HG03159 (cell line): ENCODE measurements at regions not wholly inside any gene's neighbourhood (a gene's known extent, or its start where the extent isn't known, plus 50 kb on each side); places are given as distances from the start of the nearest gene placed in this dataset.
A peak's percentile ranks its signal among the peaks of the same experiment; 100 is the strongest.

Experiments used
- ATAC-seq: cut with Tn5 transposase; IDR thresholded peaks from one replicate; pipeline ENCODE4 v1.9.1; 2021; ENCODE audit warnings: mild to moderate bottlenecking, moderate library complexity; ENCODE audit not compliant: unreplicated experiment

GRCh38 chr3:154022606-154023005, 98.6 kb upstream of the ARHGEF26 start:
- no peak for ATAC-seq

- ATAC-seq, result no peak
Measured at GRCh38 chr3:154023148-154023547, 98.0 kb upstream of the ARHGEF26 start.

GRCh38 chr3:154025007-154025406, 96.2 kb upstream of the ARHGEF26 start:
- no peak for ATAC-seq

DNA sequence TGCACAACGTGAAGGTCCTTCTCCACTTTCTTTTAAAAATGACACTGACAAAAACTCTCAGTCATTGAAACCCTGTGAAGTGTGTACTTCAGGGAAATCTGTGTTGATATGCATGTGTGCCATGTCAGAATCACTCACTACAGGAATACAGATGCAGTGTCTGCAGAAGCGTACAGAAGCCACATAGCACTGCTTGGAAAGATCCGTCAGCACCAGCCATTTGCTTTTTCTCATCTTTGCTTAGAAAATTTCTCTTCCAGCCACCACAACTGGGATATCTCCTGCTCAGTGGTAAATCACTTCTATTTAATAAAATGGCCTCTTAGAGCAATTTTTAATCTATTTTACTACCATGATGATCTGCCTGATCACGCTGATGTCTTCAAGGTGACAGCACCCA, 91.3 kb upstream of the ARHGEF26 start:
- ATAC-seq, result no peak

GRCh38 chr3:154034797-154035330, 86.3 kb upstream of the ARHGEF26 start:
- no peak for ATAC-seq

DNA sequence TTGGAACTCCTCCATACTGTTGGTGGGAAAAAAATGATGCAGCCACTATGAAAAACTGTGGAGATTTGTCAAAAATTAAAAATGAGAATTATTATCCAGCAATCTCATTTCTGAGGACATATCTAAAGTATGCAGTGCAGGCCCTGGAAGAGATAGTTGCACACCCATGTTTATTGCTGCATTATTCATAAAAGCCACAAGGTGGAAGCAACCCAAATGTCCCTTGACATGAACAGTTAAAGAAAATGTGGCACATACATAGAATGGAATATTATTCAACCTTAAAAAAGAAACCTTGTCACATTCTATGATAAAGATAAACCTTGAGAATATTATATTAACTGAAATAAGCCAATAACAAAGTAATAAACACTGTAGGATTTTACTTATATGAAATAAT, 80.9 kb upstream of the ARHGEF26 start:
- peak; percentile 89 for ATAC-seq

GRCh38 chr3:154044671-154045070, 76.5 kb upstream of the ARHGEF26 start:
- ATAC-seq, result no peak

- ATAC-seq, result no peak
Measured at GRCh38 chr3:154050216-154050615, 71.0 kb upstream of the ARHGEF26 start.

DNA sequence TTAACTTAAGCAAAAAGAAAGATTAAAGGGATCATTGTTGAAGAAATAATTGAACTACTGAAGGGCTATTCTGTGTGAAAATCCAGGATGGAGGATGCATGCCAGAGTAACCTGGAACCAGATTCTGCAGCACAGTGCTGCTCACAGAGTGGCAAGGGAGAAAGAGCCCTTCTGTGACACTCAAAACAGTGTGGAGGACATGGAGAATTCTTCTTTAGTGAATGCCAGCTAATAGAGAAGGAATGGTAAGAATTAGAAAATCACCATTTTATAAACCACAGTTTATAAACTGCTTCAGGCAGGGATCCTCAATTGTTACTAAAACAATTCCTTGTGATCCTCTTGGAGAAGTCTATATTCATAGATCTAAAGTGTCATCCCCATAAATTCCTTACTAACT, 70.4 kb upstream of the ARHGEF26 start:
- ATAC-seq, result no peak

GRCh38 chr3:154059833-154060232, 61.4 kb upstream of the ARHGEF26 start:
- no peak for ATAC-seq

- no peak for ATAC-seq
Measured at GRCh38 chr3:154060238-154061000, 60.8 kb upstream of the ARHGEF26 start.

DNA sequence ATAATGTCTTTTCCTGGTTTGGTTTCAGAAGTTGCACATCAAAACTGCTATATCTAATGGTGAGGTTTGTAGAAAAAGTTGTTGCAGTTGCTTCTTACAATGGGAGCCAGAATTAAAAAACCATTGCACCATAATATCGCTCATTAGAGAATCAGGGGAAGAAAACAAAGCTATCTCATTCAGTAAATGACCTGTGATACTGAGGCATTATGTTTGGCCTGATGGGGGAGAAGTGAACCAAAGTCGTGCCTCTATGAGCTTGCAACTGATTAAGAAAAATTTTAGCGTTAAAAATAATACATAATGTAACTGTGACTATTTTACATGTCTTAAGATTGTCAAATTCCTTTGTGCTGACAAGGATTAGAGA, 60.2 kb upstream of the ARHGEF26 start:
- ATAC-seq, result no peak

GRCh38 chr3:154062513-154062912, 58.7 kb upstream of the ARHGEF26 start:
- ATAC-seq, result no peak

DNA sequence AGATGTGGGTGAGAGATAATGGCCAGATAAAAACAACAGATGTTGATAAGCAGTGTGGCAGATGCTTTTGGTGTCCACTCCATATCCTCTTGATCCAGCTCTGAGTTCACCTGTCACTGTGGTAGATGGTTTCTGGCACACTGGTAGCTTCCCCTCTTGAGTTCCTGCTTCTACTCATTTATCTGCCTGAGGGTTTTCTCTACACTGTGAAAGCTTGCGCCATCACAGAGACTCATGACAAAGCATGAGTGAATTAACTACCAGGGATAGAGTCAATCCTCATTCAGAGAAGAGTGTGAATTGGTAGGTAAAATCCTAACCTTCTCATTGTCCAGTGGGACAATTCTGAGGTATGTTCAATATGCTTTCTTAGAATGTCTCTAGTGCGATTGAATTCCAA, 50.0 kb upstream of the ARHGEF26 start:
- no peak for ATAC-seq
